HG02678 (cell line): ENCODE measurements at regions not wholly inside any gene's neighbourhood (a gene's known extent, or its start where the extent isn't known, plus 50 kb on each side); places are given as distances from the start of the nearest gene placed in this dataset.
"Not testable (repeated sequence)": the region's sequence is repeated elsewhere in the genome, so short reads cannot be mapped to it uniquely, and the experiment has no call there.

Experiments
- ATAC-seq: cut with Tn5 transposase; IDR thresholded peaks from one replicate; pipeline ENCODE4 v1.9.1; 2021; ENCODE audit warnings: mild to moderate bottlenecking, moderate library complexity; ENCODE audit not compliant: unreplicated experiment

DNA sequence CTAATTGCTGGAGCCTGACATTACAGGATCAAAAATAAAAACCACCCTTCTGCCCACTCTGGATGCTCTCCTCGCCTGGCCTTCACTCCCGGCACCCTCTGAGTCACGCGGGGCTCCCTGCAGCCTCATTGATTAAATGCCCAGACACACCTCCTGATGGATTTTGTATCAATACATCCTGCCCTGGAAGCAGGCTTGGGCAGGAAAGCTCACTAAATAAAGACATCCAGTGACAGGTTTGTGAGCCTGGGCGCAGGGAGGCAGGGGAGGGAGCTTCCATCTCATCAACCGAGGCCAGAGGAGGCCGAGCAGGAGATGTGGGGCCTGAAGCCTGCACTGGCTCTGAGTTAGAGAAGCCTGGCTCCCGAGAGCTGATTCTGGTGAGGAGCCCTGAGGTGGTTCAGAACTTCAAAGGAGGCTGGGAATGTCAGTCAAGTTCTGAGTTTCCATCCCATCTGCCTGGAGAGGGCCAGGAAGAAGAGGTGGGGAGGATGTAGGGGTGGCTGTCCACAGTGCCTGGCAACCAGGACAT lies 318.6 kb downstream of the ADGRD1 start:
- ATAC-seq: not testable (repeated sequence)

DNA sequence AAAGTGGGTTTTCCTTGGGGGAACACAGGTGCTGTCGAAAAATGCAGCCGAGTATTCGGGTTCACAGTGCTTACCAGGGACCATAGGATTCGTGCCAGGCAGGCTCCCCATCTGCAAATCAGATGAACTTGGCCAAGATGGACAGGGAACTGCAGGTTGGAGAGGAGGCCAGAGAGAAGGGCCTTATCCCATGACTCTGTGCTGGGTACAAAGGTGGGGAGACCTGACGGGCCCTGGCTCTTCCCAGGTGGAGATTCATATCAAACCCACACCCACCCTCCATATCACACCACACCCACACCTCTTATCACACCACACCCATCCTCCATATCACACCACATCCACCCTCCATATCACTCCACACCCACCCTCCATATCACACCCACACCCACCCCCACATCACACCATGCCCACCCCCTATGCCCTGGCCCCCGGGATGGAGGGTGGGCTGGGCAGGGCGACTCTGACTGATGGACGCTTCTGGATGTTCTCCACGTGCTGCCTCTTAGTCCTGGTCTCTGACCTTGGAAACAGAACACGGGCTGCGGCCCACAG lies 319.7 kb downstream of the ADGRD1 start:
- no peak for ATAC-seq

DNA sequence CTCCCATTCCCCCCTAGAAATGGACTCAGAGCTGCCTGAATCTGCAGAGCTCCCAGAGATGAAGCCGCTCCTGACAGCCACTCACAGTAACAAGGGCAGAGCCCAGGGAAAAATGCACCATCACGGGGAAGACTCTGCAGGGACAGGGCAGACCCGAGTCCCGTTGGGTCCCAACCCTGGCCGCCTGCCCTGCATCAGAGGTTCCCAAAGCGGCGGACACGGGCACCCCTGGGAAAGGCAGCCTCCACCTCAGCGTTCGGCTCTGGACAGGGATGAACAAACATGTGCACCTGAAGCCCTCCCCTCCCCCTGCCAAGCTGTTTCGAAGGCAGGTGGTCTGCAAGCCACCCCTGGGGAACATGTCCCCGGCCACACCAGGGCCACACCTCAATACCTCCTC lies 320.4 kb downstream of the ADGRD1 start:
- no peak for ATAC-seq

GRCh38 chr12:131274906-131275305 lies 321.2 kb downstream of the ADGRD1 start:
- no peak for ATAC-seq

GRCh38 chr12:131275824-131276223 lies 322.1 kb downstream of the ADGRD1 start:
- no peak for ATAC-seq

GRCh38 chr12:131276501-131277185 lies 322.9 kb downstream of the ADGRD1 start:
- ATAC-seq: no peak

DNA sequence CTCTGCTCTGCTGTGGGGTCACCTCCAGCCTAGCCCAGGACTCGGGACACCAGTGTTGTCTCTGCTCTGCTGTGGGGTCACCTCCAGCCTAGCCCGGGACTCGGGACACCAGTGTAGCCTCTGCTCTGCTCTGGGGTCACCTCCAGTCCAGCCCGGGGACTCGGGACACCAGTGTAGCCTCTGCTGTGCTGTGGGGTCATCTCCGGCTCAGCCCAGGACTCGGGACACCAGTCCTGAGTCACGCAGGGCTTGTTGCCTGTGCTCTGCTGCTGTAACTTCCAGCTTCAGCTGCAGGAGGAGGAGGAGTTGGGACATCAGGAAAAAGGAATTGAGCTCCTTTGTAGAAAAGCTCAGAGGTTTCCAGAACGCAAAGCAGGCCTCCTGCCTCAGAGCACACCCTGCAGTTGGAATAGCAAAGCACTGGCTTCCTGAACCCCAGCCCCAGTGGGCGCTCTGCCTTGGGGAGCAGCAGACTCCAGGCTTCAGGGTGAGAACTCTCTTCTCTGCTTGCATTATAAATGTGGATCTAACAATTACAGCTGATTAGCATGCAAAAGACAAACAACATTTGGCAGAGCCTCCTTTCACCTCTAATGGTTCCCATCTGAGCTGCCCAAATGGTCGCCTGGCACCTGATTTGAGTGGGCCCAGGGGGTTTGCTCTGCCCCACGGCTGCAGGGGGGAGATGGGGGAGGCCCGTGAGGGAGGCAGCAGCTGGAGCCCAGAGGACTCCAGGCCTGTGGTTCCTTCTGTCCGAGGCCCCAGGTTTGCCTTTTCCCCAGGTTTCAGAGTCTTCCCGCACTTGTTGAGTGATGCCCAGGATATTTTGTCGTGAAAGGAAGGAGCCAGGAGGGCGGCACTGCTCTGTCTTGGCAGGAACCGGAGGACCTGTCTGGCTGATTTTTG lies 323.7 kb downstream of the ADGRD1 start:
- ATAC-seq: not testable (repeated sequence)

GRCh38 chr12:131278451-131279115 lies 324.9 kb downstream of the ADGRD1 start:
- ATAC-seq: not testable (repeated sequence)

DNA sequence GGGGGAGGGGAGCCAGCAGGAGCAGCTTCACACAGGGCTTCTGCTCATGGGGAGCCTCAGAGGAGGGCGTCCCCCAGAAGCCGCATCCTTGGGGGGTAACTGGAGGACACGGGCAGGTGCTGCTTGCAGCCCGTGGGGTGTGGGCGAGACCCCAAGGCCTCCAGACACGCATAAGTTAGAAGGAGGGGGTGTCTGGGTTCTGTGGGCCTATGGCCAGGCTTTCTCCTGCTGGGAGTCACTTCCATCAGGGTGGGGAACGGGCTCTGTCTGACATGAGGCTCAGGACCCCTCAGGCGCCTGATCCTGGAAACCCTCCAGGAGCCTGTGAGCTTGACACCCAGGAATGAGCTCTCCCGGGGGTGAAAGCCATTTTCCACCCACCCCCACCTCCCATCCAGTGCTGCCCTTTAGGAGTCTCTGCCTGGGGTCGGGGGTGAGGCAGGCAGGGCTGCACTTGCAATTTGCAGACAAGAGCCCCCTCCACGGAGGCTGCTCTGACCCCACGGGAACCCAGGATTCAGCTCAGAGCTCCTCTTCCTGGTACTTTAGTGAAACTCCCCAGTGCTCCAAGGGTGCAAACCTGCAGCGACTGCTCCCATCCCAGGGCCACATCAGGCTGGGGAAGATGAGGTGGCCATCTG lies 325.7 kb downstream of the ADGRD1 start:
- ATAC-seq: no peak

GRCh38 chr12:131280426-131280825 lies 326.7 kb downstream of the ADGRD1 start:
- no peak for ATAC-seq

DNA sequence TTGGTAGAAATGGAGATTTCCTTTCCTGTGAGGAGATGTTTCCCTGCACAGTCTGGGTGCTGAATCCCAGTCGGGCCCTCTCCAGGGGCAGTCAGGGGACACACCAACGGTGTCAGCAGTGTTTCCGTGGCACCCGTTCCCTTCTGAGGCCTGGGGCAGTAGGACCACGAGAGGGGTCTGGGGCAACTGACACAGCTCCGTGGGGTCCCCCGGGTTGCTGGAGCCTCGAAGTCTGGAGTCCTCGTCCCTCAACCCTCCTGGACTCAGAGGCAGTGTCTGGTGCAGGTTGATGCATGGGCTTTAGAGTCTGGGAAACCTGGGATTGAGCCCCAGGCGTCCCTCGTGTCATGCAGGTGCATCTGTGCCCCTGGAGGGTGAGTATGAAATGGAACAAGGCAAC lies 327.3 kb downstream of the ADGRD1 start:
- ATAC-seq: no peak

DNA sequence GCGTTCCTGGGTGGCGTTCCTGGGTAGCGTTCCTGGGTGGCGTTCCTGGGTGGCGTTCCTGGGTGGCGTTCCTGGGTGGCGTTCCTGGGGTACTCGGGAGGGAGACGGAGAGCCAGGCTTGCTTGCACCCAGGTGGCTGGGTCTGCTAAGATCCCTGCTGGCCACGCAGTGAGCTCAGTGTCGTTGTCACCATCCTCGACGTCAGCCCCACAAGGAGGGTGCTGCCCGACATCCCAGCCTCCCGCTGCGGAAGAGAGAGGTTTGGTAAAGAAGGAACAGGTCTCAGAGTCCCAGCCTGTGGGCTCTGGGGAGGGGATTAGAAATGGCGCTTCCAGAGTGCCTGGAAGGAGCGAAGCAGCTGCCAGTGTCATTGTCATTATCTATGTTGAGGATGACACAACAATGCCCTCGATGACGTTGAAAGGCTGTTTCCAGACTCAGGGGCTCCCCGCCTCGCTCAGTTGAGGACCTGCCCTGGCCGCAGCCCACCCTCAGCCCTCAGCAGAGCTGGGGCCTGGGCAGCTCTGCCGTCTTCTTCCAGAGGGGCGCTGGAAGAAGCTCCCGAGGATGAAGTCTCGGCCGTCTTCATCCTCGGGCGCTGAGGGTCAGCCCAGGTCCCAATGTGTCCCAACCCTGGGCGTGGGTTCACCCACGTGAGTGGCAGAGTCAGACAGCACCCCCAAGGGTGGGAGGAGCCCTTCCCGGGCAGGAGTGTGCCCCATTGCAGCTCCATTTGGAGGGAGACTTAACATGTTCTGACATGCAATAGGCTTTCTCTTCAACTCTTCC lies 328.8 kb downstream of the ADGRD1 start:
- no peak for ATAC-seq

DNA sequence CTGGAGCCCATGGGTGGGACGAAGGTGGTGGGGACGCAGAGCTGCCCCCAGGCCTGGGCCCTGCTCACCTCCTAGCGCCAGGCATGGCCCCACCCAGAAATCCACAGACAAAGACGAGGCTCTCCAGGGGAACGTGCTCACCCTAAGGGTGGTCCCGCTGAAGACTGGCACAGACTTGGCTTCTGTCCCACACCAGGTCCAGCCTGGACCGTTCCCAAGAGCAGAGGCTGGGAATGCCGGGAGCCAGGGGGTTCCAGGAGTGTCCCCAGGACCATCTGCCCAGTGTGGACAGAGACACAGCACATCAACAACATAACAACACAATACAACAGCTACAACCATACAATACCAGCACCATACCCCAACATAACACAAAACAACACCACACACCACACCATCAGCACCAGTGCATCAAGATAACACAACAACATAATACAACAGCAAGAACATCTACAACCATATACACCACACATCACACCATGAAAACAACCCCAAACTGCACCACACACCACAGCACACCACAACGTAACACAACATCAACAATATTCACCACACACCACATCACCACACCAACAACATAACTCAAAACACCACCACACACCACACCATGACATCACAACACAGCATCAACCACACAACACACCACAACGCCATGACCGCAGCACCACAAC lies 329.6 kb downstream of the ADGRD1 start:
- no peak for ATAC-seq

- not testable (repeated sequence) for ATAC-seq
Measured at GRCh38 chr12:131283862-131284825, 330.4 kb downstream of the ADGRD1 start.

DNA sequence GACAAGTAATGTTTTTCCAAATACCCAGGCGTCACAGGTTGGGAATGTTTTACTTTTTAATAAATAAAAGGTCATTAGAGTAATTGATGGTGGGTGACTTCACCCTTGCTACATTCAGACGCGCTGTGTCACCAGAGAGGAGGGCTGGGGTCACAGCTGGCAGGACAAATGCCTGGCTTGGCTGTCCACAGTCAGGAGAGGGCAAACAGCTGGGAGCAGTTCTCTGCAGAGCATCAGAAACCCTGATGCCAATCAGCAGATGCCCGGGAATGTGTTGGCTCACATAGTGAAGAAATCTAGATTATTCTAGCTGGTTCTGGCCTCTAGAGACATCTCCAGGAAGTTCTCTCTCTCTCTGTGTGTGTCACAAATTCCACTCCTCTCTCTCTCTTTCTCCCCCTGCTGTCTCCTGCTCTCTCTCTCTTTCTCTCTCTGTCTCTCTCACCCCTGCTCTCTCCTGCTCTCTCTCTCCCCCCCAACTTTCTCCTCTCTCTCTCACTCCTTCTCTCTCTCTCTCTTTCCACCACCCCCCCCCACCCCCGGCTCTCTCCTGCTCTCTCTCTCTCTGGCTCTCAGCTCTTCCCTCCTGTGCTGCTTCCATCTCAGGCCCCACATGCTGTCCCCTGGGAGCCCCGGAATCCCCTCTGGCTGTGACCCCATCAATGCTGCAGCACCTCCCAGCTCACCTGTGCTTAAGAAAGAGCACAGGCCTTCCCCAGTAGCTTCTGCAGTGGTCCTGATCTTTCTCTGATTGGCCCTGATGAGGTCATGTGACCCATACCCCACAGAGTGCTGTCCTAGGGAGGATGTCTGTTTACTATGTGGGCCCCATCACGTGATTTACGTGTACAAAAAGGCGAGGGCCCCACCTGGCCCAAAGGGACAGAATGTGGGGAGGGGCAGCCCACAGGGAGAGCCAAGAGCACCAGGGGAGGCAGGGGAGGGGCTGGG lies 331.5 kb downstream of the ADGRD1 start:
- ATAC-seq: not testable (repeated sequence)

GRCh38 chr12:131285905-131286295 lies 332.2 kb downstream of the ADGRD1 start:
- ATAC-seq: not testable (repeated sequence)

DNA sequence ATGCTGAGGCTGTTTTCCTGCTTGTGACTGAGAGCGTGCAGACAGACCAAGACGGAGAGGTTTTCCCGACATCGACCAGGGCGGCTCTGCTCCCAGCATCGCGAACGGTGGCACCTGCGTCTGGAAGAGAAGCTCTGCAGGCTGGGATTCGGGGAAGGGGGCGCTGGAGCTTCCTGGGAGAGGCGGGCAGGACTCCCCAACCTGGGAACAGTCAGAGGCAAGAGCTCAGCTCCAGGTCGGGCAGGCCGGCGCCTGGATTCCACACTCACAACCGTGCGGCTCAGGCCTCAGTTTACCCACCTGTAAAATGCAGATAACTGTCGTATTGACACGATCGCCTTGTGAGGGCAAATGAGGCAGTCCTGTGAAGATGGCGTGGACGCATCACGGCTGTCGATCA lies 332.6 kb downstream of the ADGRD1 start:
- ATAC-seq: not testable (repeated sequence)
